ENCODE measurements at regions not wholly inside any gene's neighbourhood (a gene's known extent, or its start where the extent isn't known, plus 50 kb on each side); places are given as distances from the start of the nearest gene placed in this dataset.

GRCh38 chr13:34884366-34884765 is 57.7 kb upstream of the NBEA start:
- Histone ChIP-seq H2AFZ (ENCODE audit: low read depth, low read length, poor library complexity, severe bottlenecking) (no peak overlapping the region), H3K27ac (ENCODE audit: low read depth, low read length) (no peak overlapping the region), H4K20me1 (ENCODE audit: insufficient read depth) (no peaks in the 10 kb centered on the region), H3K36me3 (ENCODE audit: control insufficient read depth in 1 of 2, insufficient read depth in 2 of 2, low read length in 2 of 2) (no peaks in the 10 kb centered on the region), H3K9ac (ENCODE audit: low read length) (no peak overlapping the region), H3K9me3 (ENCODE audit: control insufficient read depth in 1 of 2, insufficient read depth in 1 of 2, low read depth in 1 of 2, low read length in 2 of 2) (no peaks in the 10 kb centered on the region), H3K9me2 (ENCODE audit: insufficient read depth) (no peaks in the 10 kb centered on the region), H3K27me3 (ENCODE audit: insufficient read depth, low read length) (no peaks in the 10 kb centered on the region), H3K4me3 (replicated peaks in 1 of 2; ENCODE audit: low read depth in 1 of 2, low read length in 2 of 2) (no peak overlapping the region), H3K79me2 (ENCODE audit: insufficient read depth, low read length) (no peaks in the 10 kb centered on the region), H3K4me2 (ENCODE audit: low read length) (0 out of 2 replicates have a peak overlapping the region, but pooled peaks have one; percentile 18), H3K4me1 (ENCODE audit: control insufficient read depth in 1 of 2, insufficient read depth in 2 of 2, low read length in 2 of 2) (peaks cover 0 to 4% of the 10 kb centered on the region in 2 experiments; a peak in 2 of 4 replicates)
- ChIA-PET RAD21 (ENCODE audit: low non-redundant PET in 1 of 2, low total read pairs in 2 of 2, uncharacterized antibody in 2 of 2, unreplicated experiment in 2 of 2) (no interaction called here), CTCF (no interaction called here), POLR2A (no interaction called here)
- DNase-seq (ENCODE audit: low read depth, low spot score) = no peak
- intact Hi-C loops (cut with micrococcal nuclease) = no loop called here
- no peak for ATAC-seq
- BruUV-seq (replicated peaks) = no TSS peak
- TF ChIP-seq JUND (IDR thresholded peaks at IDR 0.05) (no peak), EGR1 (IDR thresholded peaks at IDR 0.05; ENCODE audit: low read depth) (no peak), CBX3 (IDR thresholded peaks at IDR 0.05; ENCODE audit: low read depth) (no peak), CEBPB (IDR thresholded peaks at IDR 0.05; ENCODE audit: low read depth) (no peak), EZH2phosphoT487 (IDR thresholded peaks at IDR 0.05; ENCODE audit: borderline replicate concordance) (no peak), SIN3A (IDR thresholded peaks at IDR 0.05; ENCODE audit: low read depth) (no peak), ZNF274 (IDR thresholded peaks at IDR 0.05; ENCODE audit: low read depth, low read length) (no peak), SRF (IDR thresholded peaks at IDR 0.05; ENCODE audit: low read depth) (no peak), RAD21 (IDR thresholded peaks at IDR 0.05; ENCODE audit: low read depth) (no peak), FOSL1 (IDR thresholded peaks at IDR 0.05; ENCODE audit: low read depth) (no peak), POLR2A (IDR thresholded peaks at IDR 0.05; ENCODE audit: borderline replicate concordance, extremely low read depth, insufficient read depth, insufficient read length) (no peak), EZH2 (IDR thresholded peaks at IDR 0.05) (no peak), YY1 (IDR thresholded peaks at IDR 0.05; ENCODE audit: extremely low read depth, insufficient replicate concordance, low read depth, low read length) (no peak), SP1 (IDR thresholded peaks at IDR 0.05; ENCODE audit: low read depth) (no peak), POLR2AphosphoS5 (IDR thresholded peaks at IDR 0.05; ENCODE audit: low read depth, low read length) (no peak), REST (IDR thresholded peaks at IDR 0.05; ENCODE audit: low read depth) (no peak)
- TF ChIP-seq, protein P1, sequence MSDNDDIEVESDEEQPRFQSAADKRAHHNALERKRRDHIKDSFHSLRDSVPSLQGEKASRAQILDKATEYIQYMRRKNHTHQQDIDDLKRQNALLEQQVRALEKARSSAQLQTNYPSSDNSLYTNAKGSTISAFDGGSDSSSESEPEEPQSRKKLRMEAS (IDR thresholded peaks at IDR 0.05) = no peak
- TF ChIP-seq, protein P2, sequence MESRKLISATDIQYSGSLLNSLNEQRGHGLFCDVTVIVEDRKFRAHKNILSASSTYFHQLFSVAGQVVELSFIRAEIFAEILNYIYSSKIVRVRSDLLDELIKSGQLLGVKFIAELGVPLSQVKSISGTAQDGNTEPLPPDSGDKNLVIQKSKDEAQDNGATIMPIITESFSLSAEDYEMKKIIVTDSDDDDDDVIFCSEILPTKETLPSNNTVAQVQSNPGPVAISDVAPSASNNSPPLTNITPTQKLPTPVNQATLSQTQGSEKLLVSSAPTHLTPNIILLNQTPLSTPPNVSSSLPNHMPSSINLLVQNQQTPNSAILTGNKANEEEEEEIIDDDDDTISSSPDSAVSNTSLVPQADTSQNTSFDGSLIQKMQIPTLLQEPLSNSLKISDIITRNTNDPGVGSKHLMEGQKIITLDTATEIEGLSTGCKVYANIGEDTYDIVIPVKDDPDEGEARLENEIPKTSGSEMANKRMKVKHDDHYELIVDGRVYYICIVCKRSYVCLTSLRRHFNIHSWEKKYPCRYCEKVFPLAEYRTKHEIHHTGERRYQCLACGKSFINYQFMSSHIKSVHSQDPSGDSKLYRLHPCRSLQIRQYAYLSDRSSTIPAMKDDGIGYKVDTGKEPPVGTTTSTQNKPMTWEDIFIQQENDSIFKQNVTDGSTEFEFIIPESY (IDR thresholded peaks at IDR 0.05; ENCODE audit: extremely low read depth, insufficient replicate concordance, low read length) = no peak
